ENCODE measurements at regions not wholly inside any gene's neighbourhood (a gene's known extent, or its start where the extent isn't known, plus 50 kb on each side); places are given as distances from the start of the nearest gene placed in this dataset.

DNA sequence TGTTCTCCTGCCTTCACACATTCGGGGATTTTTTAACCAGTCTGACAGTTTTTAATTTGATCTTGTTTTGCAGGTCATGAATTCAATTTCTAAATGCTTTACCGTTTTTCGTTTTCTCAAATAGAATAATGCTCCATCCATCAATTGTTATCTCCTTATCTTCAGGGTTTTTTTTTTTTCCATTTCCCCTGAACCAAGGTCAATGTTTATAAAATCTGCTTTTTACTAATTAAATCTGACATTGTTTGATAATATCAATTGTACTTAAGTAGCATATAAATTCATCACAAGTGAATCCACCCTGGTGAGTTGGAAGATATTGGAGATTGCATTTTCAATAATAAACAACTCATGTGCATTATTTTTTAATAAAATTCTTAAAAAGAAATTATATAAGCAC lies 2004.6 kb upstream of the WWC1 start:
- no peak for TF ChIP-seq EZH2 (IDR thresholded peaks at IDR 0.05; ENCODE audit: borderline replicate concordance, insufficient read depth, low read depth, low read length, poor library complexity, severe bottlenecking)
- TF ChIP-seq, protein P1, sequence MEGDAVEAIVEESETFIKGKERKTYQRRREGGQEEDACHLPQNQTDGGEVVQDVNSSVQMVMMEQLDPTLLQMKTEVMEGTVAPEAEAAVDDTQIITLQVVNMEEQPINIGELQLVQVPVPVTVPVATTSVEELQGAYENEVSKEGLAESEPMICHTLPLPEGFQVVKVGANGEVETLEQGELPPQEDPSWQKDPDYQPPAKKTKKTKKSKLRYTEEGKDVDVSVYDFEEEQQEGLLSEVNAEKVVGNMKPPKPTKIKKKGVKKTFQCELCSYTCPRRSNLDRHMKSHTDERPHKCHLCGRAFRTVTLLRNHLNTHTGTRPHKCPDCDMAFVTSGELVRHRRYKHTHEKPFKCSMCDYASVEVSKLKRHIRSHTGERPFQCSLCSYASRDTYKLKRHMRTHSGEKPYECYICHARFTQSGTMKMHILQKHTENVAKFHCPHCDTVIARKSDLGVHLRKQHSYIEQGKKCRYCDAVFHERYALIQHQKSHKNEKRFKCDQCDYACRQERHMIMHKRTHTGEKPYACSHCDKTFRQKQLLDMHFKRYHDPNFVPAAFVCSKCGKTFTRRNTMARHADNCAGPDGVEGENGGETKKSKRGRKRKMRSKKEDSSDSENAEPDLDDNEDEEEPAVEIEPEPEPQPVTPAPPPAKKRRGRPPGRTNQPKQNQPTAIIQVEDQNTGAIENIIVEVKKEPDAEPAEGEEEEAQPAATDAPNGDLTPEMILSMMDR (IDR thresholded peaks at IDR 0.05), result no peak
